Left ventricle myocardium inferior (tissue), 1 donor: ENCODE measurements at regions not wholly inside any gene's neighbourhood (a gene's known extent, or its start where the extent isn't known, plus 50 kb on each side); places are given as distances from the start of the nearest gene placed in this dataset.

Experiments used
- DNase-seq: peaks from one replicate; pipeline ENCODE4 v3.0.0-alpha.2; 2020
- H3K27ac ChIP-seq: fragments of 200-600 bp; replicated peaks from 2 replicates; pipeline ENCODE4 v1.8.0; 2021
- H3K27me3 ChIP-seq: fragments of 200-600 bp; 2 replicates; pipeline ENCODE4 v1.8.0; 2021; ENCODE audit warnings: low read depth
- H3K36me3 ChIP-seq: fragments of 200-600 bp; 2 replicates; pipeline ENCODE4 v1.8.0; 2021
- H3K4me1 ChIP-seq: fragments of 200-600 bp; 2 replicates; pipeline ENCODE4 v1.8.0; 2021
- H3K4me3 ChIP-seq: fragments of 200-600 bp; 2 replicates; pipeline ENCODE4 v1.8.0; 2021; ENCODE audit warnings: mild to moderate bottlenecking, moderate library complexity
- H3K9me3 ChIP-seq: fragments of 200-600 bp; replicated peaks from 2 replicates; pipeline ENCODE4 v1.8.0; 2021
- intact Hi-C: fragments of 100-400 bp; cut with micrococcal nuclease; formaldehyde crosslinking; loops from one replicate; pipeline ENCODE4 v1.11.0; 2022
- TF ChIP-seq, protein P1 (sequence below): fragments of 200-600 bp; IDR thresholded peaks from 2 replicates; pipeline ENCODE4 v1.8.0; 2021; ENCODE audit warnings: antibody characterized with exemption, mild to moderate bottlenecking, borderline replicate concordance
- donor health status: DM: no; HTN: yes; CAD: no; lungs with severe emphysema.

- TF ChIP-seq, protein P1, sequence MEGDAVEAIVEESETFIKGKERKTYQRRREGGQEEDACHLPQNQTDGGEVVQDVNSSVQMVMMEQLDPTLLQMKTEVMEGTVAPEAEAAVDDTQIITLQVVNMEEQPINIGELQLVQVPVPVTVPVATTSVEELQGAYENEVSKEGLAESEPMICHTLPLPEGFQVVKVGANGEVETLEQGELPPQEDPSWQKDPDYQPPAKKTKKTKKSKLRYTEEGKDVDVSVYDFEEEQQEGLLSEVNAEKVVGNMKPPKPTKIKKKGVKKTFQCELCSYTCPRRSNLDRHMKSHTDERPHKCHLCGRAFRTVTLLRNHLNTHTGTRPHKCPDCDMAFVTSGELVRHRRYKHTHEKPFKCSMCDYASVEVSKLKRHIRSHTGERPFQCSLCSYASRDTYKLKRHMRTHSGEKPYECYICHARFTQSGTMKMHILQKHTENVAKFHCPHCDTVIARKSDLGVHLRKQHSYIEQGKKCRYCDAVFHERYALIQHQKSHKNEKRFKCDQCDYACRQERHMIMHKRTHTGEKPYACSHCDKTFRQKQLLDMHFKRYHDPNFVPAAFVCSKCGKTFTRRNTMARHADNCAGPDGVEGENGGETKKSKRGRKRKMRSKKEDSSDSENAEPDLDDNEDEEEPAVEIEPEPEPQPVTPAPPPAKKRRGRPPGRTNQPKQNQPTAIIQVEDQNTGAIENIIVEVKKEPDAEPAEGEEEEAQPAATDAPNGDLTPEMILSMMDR: no peak
Observed at GRCh38 chr14:54337314-54337713, 59.5 kb upstream of the CDKN3 start.

DNA sequence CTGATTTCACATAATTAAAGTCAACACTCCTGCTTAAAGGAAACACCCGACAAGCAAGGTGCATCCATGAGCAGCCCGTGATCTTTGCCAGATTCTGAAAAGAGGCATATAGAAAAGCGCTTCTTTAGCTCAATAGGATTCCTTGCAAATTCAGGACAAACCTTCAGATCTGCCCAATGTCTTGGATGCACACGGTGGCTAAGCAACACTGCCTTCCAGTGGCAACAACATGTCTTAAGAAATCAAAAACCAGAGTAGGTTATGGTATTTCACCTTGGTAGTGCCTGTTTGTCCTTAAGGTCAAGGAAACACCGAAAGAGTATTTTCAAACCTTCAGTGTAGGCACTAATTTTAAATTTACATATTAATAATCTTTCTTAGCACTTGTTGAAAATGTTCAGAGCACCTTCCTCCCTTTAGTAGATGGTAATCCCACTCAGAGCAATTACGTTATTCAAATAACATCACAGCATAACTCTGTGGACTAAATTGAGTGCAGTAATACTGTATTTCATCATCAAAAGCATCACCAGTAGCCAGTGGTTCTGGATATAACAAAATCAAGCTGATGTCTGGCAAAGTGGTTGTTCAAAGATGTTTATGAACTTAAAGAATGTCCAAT is 58.0 kb upstream of the CDKN3 start:
- intact Hi-C loops: loop anchor here (10.0 kb wide), 1 partner anchor 804 kb away; no protein-coding TSS in a partner anchor
- no peak for DNase-seq
- H3K4me3 ChIP-seq: no peak overlapping the region
- H3K36me3 ChIP-seq: no peaks in the 10 kb centered on the region
- TF ChIP-seq, protein P1: no peak
- peaks cover 7% of the 10 kb centered on the region for H3K4me1 ChIP-seq
- H3K27me3 ChIP-seq: peaks cover 10% of the 10 kb centered on the region
- H3K9me3 ChIP-seq: no peaks in the 10 kb centered on the region
- H3K27ac ChIP-seq: no peak overlapping the region

More at GRCh38 chr14:54337314-54337713, 59.5 kb upstream of the CDKN3 start:
- no peaks in the 10 kb centered on the region for H3K9me3 ChIP-seq
- H3K4me1 ChIP-seq: no peaks in the 10 kb centered on the region
- intact Hi-C loops: loop anchor here (10.0 kb wide), 1 partner anchor 803 kb away; no protein-coding TSS in a partner anchor
- no peaks in the 10 kb centered on the region for H3K36me3 ChIP-seq
- H3K27ac ChIP-seq: no peak overlapping the region
- no peak for DNase-seq
- H3K27me3 ChIP-seq: peaks cover 10% of the 10 kb centered on the region
- H3K4me3 ChIP-seq: no peak overlapping the region

GRCh38 chr14:54339771-54340170 is 57.0 kb upstream of the CDKN3 start:
- no peak overlapping the region for H3K27ac ChIP-seq
- TF ChIP-seq, protein P1: no peak

DNA sequence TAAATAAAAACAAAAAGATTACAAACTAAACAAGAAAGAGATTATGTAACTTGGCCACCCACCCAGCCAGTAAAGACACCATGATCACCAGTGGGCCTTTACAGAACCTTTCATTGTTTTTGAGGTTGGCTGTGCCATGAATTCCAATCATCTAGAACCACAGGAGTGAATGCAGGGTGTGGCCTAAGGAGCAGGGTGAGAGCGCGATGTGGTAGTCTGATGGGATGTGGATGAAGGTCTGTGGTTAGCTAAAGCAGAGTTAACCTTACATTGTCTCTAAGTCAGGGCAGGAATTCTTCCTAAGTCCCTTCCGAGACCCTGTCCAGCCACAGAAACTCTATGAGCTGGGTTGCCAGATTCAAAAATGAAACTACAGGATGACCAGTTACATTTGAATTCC is 54.0 kb upstream of the CDKN3 start:
- H3K4me1 ChIP-seq: peaks cover 7% of the 10 kb centered on the region
- no peaks in the 10 kb centered on the region for H3K36me3 ChIP-seq
- TF ChIP-seq, protein P1: no peak
- H3K9me3 ChIP-seq: no peaks in the 10 kb centered on the region
- intact Hi-C loops: loop anchor here (10.0 kb wide), 1 partner anchor 1048 kb away; no protein-coding TSS in a partner anchor
- H3K27me3 ChIP-seq: no peaks in the 10 kb centered on the region
- H3K4me3 ChIP-seq: no peak overlapping the region
- no peak for DNase-seq
- H3K27ac ChIP-seq: no peak overlapping the region

More at GRCh38 chr14:54339771-54340170, 57.0 kb upstream of the CDKN3 start:
- Histone ChIP-seq H3K27me3 (peaks cover 10% of the 10 kb centered on the region), H3K36me3 (no peaks in the 10 kb centered on the region), H3K9me3 (no peaks in the 10 kb centered on the region), H3K4me1 (peaks cover 7% of the 10 kb centered on the region), H3K4me3 (no peak overlapping the region)
- intact Hi-C loops: loop anchor here (10.0 kb wide), 2 partner anchors 805 to 1045 kb away; no protein-coding TSS in a partner anchor
- no peak for DNase-seq

- Histone ChIP-seq H3K4me1 (peaks cover 7% of the 10 kb centered on the region), H3K27ac (peak overlapping the region; percentile 11), H3K27me3 (no peaks in the 10 kb centered on the region), H3K36me3 (no peaks in the 10 kb centered on the region), H3K9me3 (no peaks in the 10 kb centered on the region), H3K4me3 (no peak overlapping the region)
- intact Hi-C loops: loop anchor here (10.0 kb wide), 1 partner anchor 1049 kb away; no protein-coding TSS in a partner anchor
- TF ChIP-seq, protein P1: no peak
- no peak for DNase-seq
Observed at GRCh38 chr14:54343272-54344121, 53.3 kb upstream of the CDKN3 start.
